Endothelial cell of umbilical vein (primary cell): ENCODE measurements at regions not wholly inside any gene's neighbourhood (a gene's known extent, or its start where the extent isn't known, plus 50 kb on each side); places are given as distances from the start of the nearest gene placed in this dataset.

Experiments used
- BruUV-seq: library from RNA; stranded (reverse); fragments of 400-500 nt; replicated peaks from 2 replicates; lab custom pipeline; 2021; lab: Mats Ljungman, UMichigan
- CTCF ChIA-PET: fragments of 300-600, 350-600 bp; sonication (Branson Sonifier 250); formaldehyde crosslinking; loops from one replicate; lab custom pipeline; 2021; ENCODE audit warnings: antibody characterized with exemption, inconsistent platforms; lab: Charles Lee
- POLR2A ChIA-PET: fragments of 300-600, 350-600 bp; sonication (Branson Sonifier 250); formaldehyde crosslinking; loops from one replicate; lab custom pipeline; 2021; ENCODE audit warnings: antibody characterized with exemption, inconsistent platforms; lab: Charles Lee
- DNase-seq: peaks from one replicate; pipeline ENCODE4 v3.0.0-alpha.2; 2011; ENCODE audit warnings: low read depth, low spot score
- FAIRE-seq: peaks from 2 replicates; lab custom pipeline; 2011; peaks lifted over from hg19 to GRCh38; lab: Jason Lieb, UNC
- H2AFZ ChIP-seq: 2 replicates; pipeline ENCODE4 v1.6.0; 2012; ENCODE audit warnings: low read depth, low read length, control low read depth, inconsistent platforms
- H3K27ac ChIP-seq: 2 replicates; pipeline ENCODE4 v1.5.1; 2011; ENCODE audit warnings: low read depth, mild to moderate bottlenecking, control low read depth, low read length, moderate library complexity; ENCODE audit not compliant: insufficient read depth
- H3K27me3 ChIP-seq, 2 experiments: 2 replicates each; pipeline versions ENCODE4 v1.6.0 to v1.6.1; 2011; ENCODE audit warnings: low read length in 2 of 2, mixed read lengths in 1 of 2; ENCODE audit not compliant: control insufficient read depth in 2 of 2, insufficient read depth in 2 of 2
- H3K36me3 ChIP-seq, 2 experiments: 2 replicates in 1 of 2; 3 replicates in 1 of 2; pipeline ENCODE4 v1.5.1; 2011; ENCODE audit warnings: low read length in 2 of 2, mild to moderate bottlenecking in 1 of 2, moderate library complexity in 1 of 2; ENCODE audit not compliant: control insufficient read depth in 2 of 2, insufficient read depth in 2 of 2; ENCODE audit errors: extremely low read depth in 1 of 2
- H3K4me1 ChIP-seq: 3 replicates; pipeline ENCODE4 v1.5.1; 2011; ENCODE audit warnings: mild to moderate bottlenecking, low read length; ENCODE audit not compliant: control insufficient read depth, insufficient read depth; ENCODE audit errors: extremely low read depth
- H3K4me2 ChIP-seq: 2 replicates; pipeline ENCODE4 v1.6.1; 2011; ENCODE audit warnings: low read length, control low read depth, mixed read lengths; ENCODE audit not compliant: insufficient read depth
- H3K4me3 ChIP-seq, 3 experiments: fragments of 200-600 bp in 1 of 3; sonication (generic), shearing (Covaris generic) in 1 of 3; replicated peaks in 1 of 3; 2 replicates each; pipeline ENCODE4 v1.5.1; 2011 to 2016; ENCODE audit warnings: control low read depth in 3 of 3, low read length in 3 of 3, mild to moderate bottlenecking in 2 of 3, inconsistent platforms in 1 of 3, low read depth in 1 of 3, moderate library complexity in 1 of 3; ENCODE audit not compliant: insufficient read depth in 1 of 3
- H3K79me2 ChIP-seq: 2 replicates; pipeline ENCODE4 v1.6.0; 2012; ENCODE audit warnings: low read length, inconsistent platforms; ENCODE audit not compliant: control insufficient read depth, insufficient read depth
- H3K9ac ChIP-seq: replicated peaks from 2 replicates; pipeline ENCODE3; 2011; ENCODE audit warnings: low read length, control low read depth; ENCODE audit not compliant: insufficient read depth; ENCODE audit errors: extremely low read depth
- H3K9me1 ChIP-seq: replicated peaks from 3 replicates; pipeline ENCODE4 v1.6.0; 2011; ENCODE audit warnings: mild to moderate bottlenecking, low read length; ENCODE audit not compliant: control insufficient read depth, insufficient read depth; ENCODE audit errors: extremely low read depth
- H3K9me3 ChIP-seq: replicated peaks from 2 replicates; pipeline ENCODE4 v1.5.1; 2012; ENCODE audit warnings: low read length, inconsistent platforms; ENCODE audit not compliant: control insufficient read depth, insufficient read depth
- H4K20me1 ChIP-seq: replicated peaks from 2 replicates; pipeline ENCODE3; 2011; ENCODE audit warnings: mild to moderate bottlenecking, low read length; ENCODE audit not compliant: control insufficient read depth, insufficient read depth; ENCODE audit errors: extremely low read depth
- EZH2 ChIP-seq: IDR thresholded peaks from 2 replicates; pipeline ENCODE4 v1.6.1; 2012; ENCODE audit warnings: borderline replicate concordance, low read depth, mild to moderate bottlenecking, moderate library complexity, low read length, inconsistent platforms; ENCODE audit not compliant: severe bottlenecking
- FOS ChIP-seq: IDR thresholded peaks from 2 replicates; pipeline ENCODE4 v1.6.1; 2011; ENCODE audit warnings: mild to moderate bottlenecking, low read length, moderate library complexity, borderline replicate concordance; ENCODE audit not compliant: insufficient read depth
- GATA2 ChIP-seq: IDR thresholded peaks from 2 replicates; pipeline ENCODE4 v1.7.0; 2011; ENCODE audit warnings: low read depth, mild to moderate bottlenecking, moderate library complexity, mixed read lengths, low read length; ENCODE audit not compliant: insufficient read length, insufficient read depth
- JUN ChIP-seq: IDR thresholded peaks from 2 replicates; pipeline ENCODE4 v1.6.1; 2011; ENCODE audit warnings: borderline replicate concordance, low read depth; ENCODE audit not compliant: insufficient read length, insufficient read depth
- MYC ChIP-seq: IDR thresholded peaks from one replicate; pipeline ENCODE4 v1.6.1; 2011; ENCODE audit warnings: mild to moderate bottlenecking, low read depth, low read length
- POLR2A ChIP-seq: IDR thresholded peaks from 2 replicates; pipeline ENCODE4 v1.6.1; 2012; ENCODE audit warnings: low read depth, mild to moderate bottlenecking, control low read depth, low read length
- POLR2AphosphoS5 ChIP-seq: IDR thresholded peaks from 2 replicates; pipeline ENCODE4 v1.6.1; 2012; ENCODE audit warnings: low read depth, mild to moderate bottlenecking, control low read depth, low read length, moderate library complexity; ENCODE audit not compliant: insufficient read depth
- dilution Hi-C: fragments of 300-500 bp; cut with MboI; formaldehyde crosslinking; loops from one replicate; pipeline ENCODE4 v1.15.0; 2019; ENCODE audit warnings: low sequenced_read_pairs; ENCODE audit not compliant: extremely low pct_ligation_motif_present
- intact Hi-C: fragments of 100-400 bp; cut with micrococcal nuclease; formaldehyde crosslinking; loops from one replicate; pipeline ENCODE4 v1.10.0; 2022
- TF ChIP-seq, protein P1 (sequence below), 2 donors: IDR thresholded peaks; 1 replicate in 1 of 2; 2 replicates in 1 of 2; pipeline ENCODE4 v1.5.1; 2011; ENCODE audit warnings: low read length in 2 of 2, mild to moderate bottlenecking in 2 of 2, moderate library complexity in 2 of 2, control low read depth in 1 of 2, inconsistent platforms in 1 of 2, low read depth in 1 of 2; ENCODE audit not compliant: insufficient read depth in 1 of 2; ENCODE audit errors: extremely low read depth in 1 of 2
- TF ChIP-seq, protein P2 (sequence below): IDR thresholded peaks from 2 replicates; pipeline ENCODE4 v1.6.1; 2011; ENCODE audit not compliant: insufficient read depth, insufficient read length

DNA sequence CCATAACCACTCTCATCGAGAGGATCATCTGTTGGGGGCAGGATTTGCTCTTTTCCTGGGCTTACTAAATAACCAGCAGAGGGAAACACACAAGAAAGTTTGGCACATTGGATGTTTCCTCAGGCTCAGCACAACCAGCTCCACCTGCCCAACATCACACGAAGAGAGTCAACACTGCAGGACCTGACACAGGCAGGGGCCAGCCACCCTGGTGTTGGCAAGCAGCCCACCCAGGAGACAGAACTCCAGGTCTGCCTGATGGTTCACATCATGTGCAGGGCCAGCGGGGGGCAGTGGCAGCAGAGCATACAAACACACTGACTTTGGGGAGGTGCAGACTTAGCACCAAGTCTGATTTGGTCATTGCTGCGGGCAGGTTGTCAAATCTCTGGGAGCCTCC is 182.3 kb upstream of the GALNT2 start:
- DNase-seq, result no peak
- no peaks in the 10 kb centered on the region for H3K9me3 ChIP-seq
- no peak overlapping the region for H3K9ac ChIP-seq
- no peak for FAIRE-seq
- H4K20me1 ChIP-seq, result no peaks in the 10 kb centered on the region
- H3K27me3 ChIP-seq, result no peaks in the 10 kb centered on the region
- H3K9me1 ChIP-seq, result no peaks in the 10 kb centered on the region
- intact Hi-C loops (no loop called here), dilution Hi-C loops (no loop called here)
- ChIA-PET POLR2A (no interaction called here), CTCF (no interaction called here)
- no peak overlapping the region for H3K4me3 ChIP-seq
- H3K4me2 ChIP-seq, result no peak overlapping the region
- no peaks in the 10 kb centered on the region for H3K36me3 ChIP-seq
- no peak overlapping the region for H3K27ac ChIP-seq
- H3K79me2 ChIP-seq, result no peaks in the 10 kb centered on the region
- BruUV-seq, result no TSS peak
- TF ChIP-seq EZH2 (no peak), FOS (no peak), POLR2A (no peak)
- TF ChIP-seq, protein P1, sequence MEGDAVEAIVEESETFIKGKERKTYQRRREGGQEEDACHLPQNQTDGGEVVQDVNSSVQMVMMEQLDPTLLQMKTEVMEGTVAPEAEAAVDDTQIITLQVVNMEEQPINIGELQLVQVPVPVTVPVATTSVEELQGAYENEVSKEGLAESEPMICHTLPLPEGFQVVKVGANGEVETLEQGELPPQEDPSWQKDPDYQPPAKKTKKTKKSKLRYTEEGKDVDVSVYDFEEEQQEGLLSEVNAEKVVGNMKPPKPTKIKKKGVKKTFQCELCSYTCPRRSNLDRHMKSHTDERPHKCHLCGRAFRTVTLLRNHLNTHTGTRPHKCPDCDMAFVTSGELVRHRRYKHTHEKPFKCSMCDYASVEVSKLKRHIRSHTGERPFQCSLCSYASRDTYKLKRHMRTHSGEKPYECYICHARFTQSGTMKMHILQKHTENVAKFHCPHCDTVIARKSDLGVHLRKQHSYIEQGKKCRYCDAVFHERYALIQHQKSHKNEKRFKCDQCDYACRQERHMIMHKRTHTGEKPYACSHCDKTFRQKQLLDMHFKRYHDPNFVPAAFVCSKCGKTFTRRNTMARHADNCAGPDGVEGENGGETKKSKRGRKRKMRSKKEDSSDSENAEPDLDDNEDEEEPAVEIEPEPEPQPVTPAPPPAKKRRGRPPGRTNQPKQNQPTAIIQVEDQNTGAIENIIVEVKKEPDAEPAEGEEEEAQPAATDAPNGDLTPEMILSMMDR (IDR thresholded peaks at IDR 0.05; ENCODE audit: extremely low read depth in 1 of 2, insufficient read depth in 1 of 2, low read depth in 1 of 2, low read length in 2 of 2), result no peak
- no peak overlapping the region for H2AFZ ChIP-seq
- no peaks in the 10 kb centered on the region for H3K4me1 ChIP-seq

DNA sequence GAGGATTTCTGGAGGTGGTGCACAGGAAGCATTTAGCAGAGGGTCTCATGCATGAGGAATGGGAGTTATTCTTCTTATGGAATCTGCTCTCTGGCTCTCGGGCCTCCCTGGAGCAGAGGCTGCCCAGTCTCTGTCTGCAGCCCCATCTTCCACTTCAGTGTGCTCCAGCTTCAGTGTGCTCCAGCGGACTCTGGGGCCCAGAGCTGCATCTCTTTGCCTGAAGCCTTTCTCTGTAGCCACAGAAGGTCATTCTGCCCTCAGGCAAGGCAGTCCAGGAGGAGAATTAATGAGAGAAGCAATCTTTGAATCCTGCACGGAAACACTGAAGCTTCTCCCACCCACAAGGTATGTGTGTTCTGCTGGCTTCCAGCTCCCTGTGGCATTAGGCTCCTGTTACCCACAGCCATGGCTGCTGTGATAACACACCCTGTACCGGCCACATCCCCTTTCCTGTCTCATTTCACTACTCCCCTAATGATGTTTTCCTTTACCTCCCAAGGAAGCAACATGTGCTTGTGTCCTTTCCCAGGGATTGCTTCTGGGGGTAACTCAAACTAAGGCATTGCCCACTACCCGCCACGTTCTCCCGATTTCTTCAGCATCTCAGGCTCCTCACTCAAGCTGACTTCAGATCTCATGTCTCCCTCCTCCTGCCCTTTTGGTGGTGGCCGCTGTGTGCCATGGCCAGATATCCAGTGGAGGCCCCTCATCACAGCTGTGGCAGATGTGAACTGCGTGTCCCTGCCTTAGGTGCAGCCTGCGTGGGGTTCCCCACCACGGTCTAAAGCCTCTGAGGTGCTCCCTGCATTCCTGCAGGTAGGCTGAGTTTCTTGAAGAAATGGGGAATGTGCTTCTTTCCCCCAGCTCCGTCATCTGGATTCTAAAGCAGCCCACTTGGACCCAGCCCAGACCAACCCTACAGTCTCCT is 181.2 kb upstream of the GALNT2 start:
- Histone ChIP-seq H4K20me1 (no peaks in the 10 kb centered on the region), H3K4me1 (no peaks in the 10 kb centered on the region), H3K79me2 (no peaks in the 10 kb centered on the region), H3K36me3 (no peaks in the 10 kb centered on the region), H3K27ac (no peak overlapping the region), H2AFZ (no peak overlapping the region), H3K4me2 (no peak overlapping the region), H3K27me3 (no peaks in the 10 kb centered on the region), H3K4me3 (no peak overlapping the region), H3K9me1 (no peaks in the 10 kb centered on the region), H3K9ac (no peak overlapping the region), H3K9me3 (no peaks in the 10 kb centered on the region)
- CTCF ChIA-PET, result interaction anchor here (1.1 kb wide), 1 partner anchor 9 kb away, joined by 3 read pairs; no protein-coding TSS in a partner anchor
- intact Hi-C loops, result no loop called here
- DNase-seq, result no peak
- dilution Hi-C loops, result no loop called here
- no TSS peak for BruUV-seq
- POLR2A ChIA-PET, result no interaction called here
- TF ChIP-seq GATA2 (no peak), FOS (no peak), POLR2AphosphoS5 (no peak), EZH2 (no peak), JUN (no peak), POLR2A (no peak), MYC (no peak)
- TF ChIP-seq, protein P1 (IDR thresholded peaks at IDR 0.05; ENCODE audit: extremely low read depth in 1 of 2, insufficient read depth in 1 of 2, low read depth in 1 of 2, low read length in 2 of 2), result no peak
- TF ChIP-seq, protein P2, sequence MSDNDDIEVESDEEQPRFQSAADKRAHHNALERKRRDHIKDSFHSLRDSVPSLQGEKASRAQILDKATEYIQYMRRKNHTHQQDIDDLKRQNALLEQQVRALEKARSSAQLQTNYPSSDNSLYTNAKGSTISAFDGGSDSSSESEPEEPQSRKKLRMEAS, result no peak
- FAIRE-seq, result no peak
